Gastrocnemius medialis (tissue), 4 donors: ENCODE measurements at regions not wholly inside any gene's neighbourhood (a gene's known extent, or its start where the extent isn't known, plus 50 kb on each side); places are given as distances from the start of the nearest gene placed in this dataset.
"Not testable (repeated sequence)": the region's sequence is repeated elsewhere in the genome, so short reads cannot be mapped to it uniquely, and the experiment has no call there.

Experiments
- ATAC-seq, 2 donors: fragments of 150-250 bp; one replicate each; pipeline ENCODE4 v1.9.1; 2016
- DNase-seq, 2 donors: peaks; one replicate each; pipeline ENCODE4 v3.0.0-alpha.2; 2019
- H3K27ac ChIP-seq, 4 donors: fragments of 200-600 bp; sonication (generic); 1 replicate in 1 of 4; 2 replicates in 3 of 4; pipeline ENCODE4 v1.5.1; 2016 to 2018; ENCODE audit warnings: mild to moderate bottlenecking in 2 of 4, moderate library complexity in 1 of 4
- H3K27me3 ChIP-seq, 3 donors: fragments of 200-600 bp; sonication (generic) in 2 of 3; 1 replicate in 1 of 3; 2 replicates in 2 of 3; pipeline versions ENCODE4 v1.5.1 to v1.6.0; 2016 to 2019; ENCODE audit warnings: mild to moderate bottlenecking in 1 of 3, moderate library complexity in 1 of 3
- H3K36me3 ChIP-seq, 2 donors: fragments of 200-600 bp; sonication (generic) in 1 of 2; one replicate each; pipeline ENCODE4 v1.5.1; 2017 to 2018
- H3K4me1 ChIP-seq, 2 donors: fragments of 200-600 bp; sonication (generic) in 1 of 2; one replicate each; pipeline ENCODE4 v1.5.1; 2016 to 2017; ENCODE audit warnings: mild to moderate bottlenecking in 2 of 2
- H3K4me3 ChIP-seq, 4 donors: fragments of 200-600 bp; sonication (generic) in 3 of 4; 1 replicate in 1 of 4; 2 replicates in 3 of 4; pipeline ENCODE4 v1.5.1; 2016 to 2019; ENCODE audit warnings: mild to moderate bottlenecking in 2 of 4
- H3K9me3 ChIP-seq, 3 donors: fragments of 200-600 bp; sonication (generic) in 2 of 3; 1 replicate in 1 of 3; 2 replicates in 2 of 3; pipeline ENCODE4 v1.5.1; 2016 to 2019
- CTCF ChIP-seq, 5 experiments: fragments of 450-650 bp in 3 of 5; fragments of 200-600 bp in 2 of 5; sonication (generic) in 2 of 5; IDR thresholded peaks in 4 of 5; conservative IDR thresholded peaks in 1 of 5; 1 replicate in 4 of 5; 2 replicates in 1 of 5; pipeline ENCODE4 v1.5.1; 2016 to 2019; ENCODE audit warnings: antibody characterized with exemption in 5 of 5, mild to moderate bottlenecking in 3 of 5, moderate library complexity in 3 of 5
- POLR2A ChIP-seq, 2 donors: fragments of 450-650 bp; IDR thresholded peaks; one replicate each; pipeline ENCODE4 v1.6.1; 2017; ENCODE audit warnings: antibody characterized with exemption in 2 of 2, mild to moderate bottlenecking in 2 of 2, moderate library complexity in 2 of 2
- in situ Hi-C, 4 donors: fragments of 200-750 bp; cut with MboI; loops; one replicate each; pipeline versions ENCODE4 v1.15.0 to v1.8.0; 2017; ENCODE audit warnings: low sequenced_read_pairs in 4 of 4
- intact Hi-C: fragments of 100-400 bp; cut with DNase I; formaldehyde crosslinking; loops from one replicate; pipeline ENCODE4 v1.15.1; 2023; ENCODE audit warnings: low total_unique reads

DNA sequence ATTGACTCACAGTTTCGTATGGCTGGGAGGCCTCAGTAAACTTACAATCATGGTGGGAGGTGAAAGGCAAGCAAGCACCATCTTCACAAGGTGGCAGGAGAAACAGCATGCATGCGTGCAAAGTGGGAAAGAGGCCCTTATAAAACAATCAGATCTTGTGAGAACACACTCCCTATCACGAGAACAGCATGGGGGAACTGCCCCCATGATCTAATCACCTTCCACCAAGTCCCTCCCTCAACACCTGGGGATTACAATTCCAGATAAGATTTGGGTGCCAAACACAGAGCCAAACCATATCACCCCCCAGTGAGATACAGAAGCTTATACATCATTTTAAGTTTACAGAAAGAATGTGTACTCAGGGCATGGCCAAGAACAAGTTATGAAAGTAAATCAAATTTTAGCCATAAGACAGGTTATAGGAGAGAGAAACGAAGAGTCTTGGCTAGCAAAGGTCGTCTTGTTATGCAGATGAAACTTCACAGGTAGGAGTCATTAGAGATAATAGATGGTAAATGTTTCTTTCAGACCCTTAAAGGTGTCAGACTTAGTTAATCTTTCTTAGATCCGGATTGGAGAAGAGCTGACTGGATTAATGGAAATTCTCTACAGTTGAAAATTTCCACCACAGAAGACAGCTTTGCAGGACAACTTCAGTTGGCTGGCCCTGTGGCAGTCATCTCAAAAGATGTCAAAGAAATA, 79.8 kb upstream of the SEL1L start:
- Histone ChIP-seq H3K9me3 (no peaks in the 10 kb centered on the region), H3K27me3 (no peaks in the 10 kb centered on the region), H3K27ac (no peak overlapping the region), H3K36me3 (no peaks in the 10 kb centered on the region), H3K4me3 (no peak overlapping the region), H3K4me1 (no peaks in the 10 kb centered on the region)
- in situ Hi-C loops (no loop called here), intact Hi-C loops (no loop called here)
- TF ChIP-seq CTCF (IDR thresholded peaks at IDR 0.05 in 4 of 5, conservative IDR thresholded peaks at IDR 0.05 in 1 of 5) = no peak
- no peak for TF ChIP-seq POLR2A (IDR thresholded peaks at IDR 0.05)
- no peak for ATAC-seq
- no peak for DNase-seq

DNA sequence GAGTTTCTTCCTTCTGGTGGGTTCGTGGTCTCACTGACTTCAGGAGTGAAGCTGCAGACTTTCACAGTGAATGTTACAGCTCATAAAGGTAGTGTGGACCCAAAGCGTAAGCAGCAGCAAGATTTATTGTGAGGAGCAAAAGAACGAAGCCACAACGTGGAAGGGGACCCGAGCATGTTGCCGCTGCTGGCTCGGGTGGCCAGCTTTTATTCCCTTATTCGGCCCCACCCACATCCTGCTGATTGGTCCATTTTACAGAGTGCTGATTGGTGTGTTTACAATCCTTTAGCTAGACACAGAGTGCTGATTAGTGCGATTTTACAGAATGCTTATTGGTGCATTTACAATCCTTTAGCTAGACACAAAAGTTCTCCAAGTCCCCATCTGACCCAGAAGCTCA, 80.6 kb upstream of the SEL1L start:
- H3K4me3 ChIP-seq, intact Hi-C loops, DNase-seq, ATAC-seq, H3K27me3 ChIP-seq, H3K27ac ChIP-seq, H3K36me3 ChIP-seq, H3K4me1 ChIP-seq, H3K9me3 ChIP-seq, in situ Hi-C loops: not testable (repeated sequence)

- Histone ChIP-seq H3K27me3 (no peaks in the 10 kb centered on the region), H3K4me1 (no peaks in the 10 kb centered on the region), H3K9me3 (no peaks in the 10 kb centered on the region), H3K4me3 (no peak overlapping the region), H3K27ac (no peak overlapping the region), H3K36me3 (no peaks in the 10 kb centered on the region)
- intact Hi-C loops (no loop called here), in situ Hi-C loops (no loop called here)
- ATAC-seq (no peak), DNase-seq (no peak)
- TF ChIP-seq CTCF (IDR thresholded peaks at IDR 0.05 in 4 of 5, conservative IDR thresholded peaks at IDR 0.05 in 1 of 5) (no peak), POLR2A (IDR thresholded peaks at IDR 0.05) (no peak)
Measured at GRCh38 chr14:81618695-81619094, 85.0 kb upstream of the SEL1L start.

DNA sequence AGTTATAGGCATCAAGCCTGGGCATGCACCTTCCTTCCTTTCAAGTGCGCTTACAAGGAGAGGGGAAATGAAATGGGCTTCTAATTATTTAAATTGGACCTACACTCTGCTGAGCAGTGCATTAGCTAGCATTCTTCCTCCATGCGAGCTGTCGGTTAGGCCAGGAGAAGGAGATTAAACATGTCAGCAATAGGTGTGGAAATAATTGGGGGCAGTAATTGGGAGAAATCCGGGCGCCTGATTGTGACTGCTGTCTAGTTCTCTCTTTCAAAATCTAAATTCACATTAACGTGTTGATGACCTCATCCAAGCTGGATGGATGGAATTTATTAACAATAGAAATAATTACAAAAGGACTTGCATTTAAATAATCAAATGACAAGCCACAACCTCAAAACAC, 86.2 kb upstream of the SEL1L start:
- intact Hi-C loops = no loop called here
- no peaks in the 10 kb centered on the region for H3K36me3 ChIP-seq
- no peaks in the 10 kb centered on the region for H3K4me1 ChIP-seq
- in situ Hi-C loops = no loop called here
- ATAC-seq (no peak), DNase-seq (no peak)
- no peak for TF ChIP-seq CTCF (IDR thresholded peaks at IDR 0.05 in 4 of 5, conservative IDR thresholded peaks at IDR 0.05 in 1 of 5)
- no peak overlapping the region for H3K4me3 ChIP-seq
- no peaks in the 10 kb centered on the region for H3K27me3 ChIP-seq
- no peaks in the 10 kb centered on the region for H3K9me3 ChIP-seq
- no peak overlapping the region for H3K27ac ChIP-seq

DNA sequence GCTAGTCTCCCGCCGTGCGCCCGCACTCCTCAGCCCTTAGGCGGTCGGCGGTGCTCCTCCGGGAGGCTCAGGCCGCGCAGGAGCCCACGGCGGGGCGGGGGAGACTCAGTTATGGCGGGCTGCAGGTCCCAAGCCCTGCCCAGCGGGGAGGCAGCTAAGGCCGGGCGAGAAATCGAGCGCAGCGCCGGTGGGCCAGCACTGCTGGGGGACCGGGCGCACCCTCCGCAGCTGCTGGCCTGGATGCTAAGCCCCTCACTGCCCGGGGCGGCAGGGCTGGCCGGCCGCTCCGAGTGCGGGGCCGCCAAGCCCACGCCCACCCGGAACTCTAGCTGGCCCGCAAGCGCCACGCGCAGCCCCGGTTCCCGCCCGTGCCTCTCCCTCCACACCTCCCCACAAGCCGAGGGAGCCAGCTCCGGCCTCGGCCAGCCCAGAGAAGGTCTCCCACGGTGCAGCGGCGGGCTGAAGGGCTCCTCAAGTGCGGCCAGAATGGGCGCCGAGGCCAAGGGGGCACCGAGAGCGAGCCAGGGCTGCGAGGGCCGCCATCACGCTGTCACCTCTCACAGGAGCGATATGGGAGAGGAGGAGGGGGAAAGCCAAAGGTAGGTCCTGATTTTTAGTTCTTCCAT, 90.2 kb upstream of the SEL1L start:
- H3K9me3 ChIP-seq, intact Hi-C loops, H3K4me1 ChIP-seq, H3K36me3 ChIP-seq, H3K27me3 ChIP-seq, in situ Hi-C loops, H3K4me3 ChIP-seq, DNase-seq, ATAC-seq, H3K27ac ChIP-seq: not testable (repeated sequence)

GRCh38 chr14:81625343-81625742, 91.7 kb upstream of the SEL1L start:
- no peak for ATAC-seq
- TF ChIP-seq POLR2A (IDR thresholded peaks at IDR 0.05) (no peak), CTCF (IDR thresholded peaks at IDR 0.05 in 4 of 5, conservative IDR thresholded peaks at IDR 0.05 in 1 of 5) (peak in 1 of 5 experiments; percentile 16)
- intact Hi-C loops = no loop called here

More at GRCh38 chr14:81625343-81625742, 91.7 kb upstream of the SEL1L start:
- Histone ChIP-seq H3K4me1 (no peaks in the 10 kb centered on the region), H3K9me3 (no peaks in the 10 kb centered on the region), H3K36me3 (no peaks in the 10 kb centered on the region), H3K4me3 (no peak overlapping the region), H3K27me3 (no peaks in the 10 kb centered on the region), H3K27ac (no peak overlapping the region)
- in situ Hi-C loops = no loop called here
- DNase-seq = no peak
